Bronchial epithelial cell (primary cell): ENCODE measurements at regions not wholly inside any gene's neighbourhood (a gene's known extent, or its start where the extent isn't known, plus 50 kb on each side); places are given as distances from the start of the nearest gene placed in this dataset.
"Not testable (repeated sequence)": the region's sequence is repeated elsewhere in the genome, so short reads cannot be mapped to it uniquely, and the experiment has no call there.

Experiments used
- DNase-seq: peaks from one replicate; pipeline ENCODE4 v3.0.0-alpha.2; 2010; ENCODE audit warnings: low read depth
- FAIRE-seq: peaks from 2 replicates; lab custom pipeline; 2011; peaks lifted over from hg19 to GRCh38; lab: Jason Lieb, UNC
- H3K27me3 ChIP-seq: 2 replicates; pipeline ENCODE4 v1.5.1; 2011; ENCODE audit warnings: low read length; ENCODE audit not compliant: control insufficient read depth, insufficient read depth
- H3K36me3 ChIP-seq: 2 replicates; pipeline ENCODE4 v1.5.1; 2011; ENCODE audit warnings: low read length; ENCODE audit not compliant: control insufficient read depth, insufficient read depth
- H3K4me3 ChIP-seq: 2 replicates; pipeline ENCODE4 v1.5.1; 2011; ENCODE audit warnings: mild to moderate bottlenecking, low read depth, low read length, control low read depth
- CTCF ChIP-seq: IDR thresholded peaks from 2 replicates; pipeline ENCODE4 v1.5.1; 2011; ENCODE audit warnings: mild to moderate bottlenecking, moderate library complexity, low read length, control low read depth, inconsistent platforms; ENCODE audit not compliant: insufficient read depth, severe bottlenecking

DNA sequence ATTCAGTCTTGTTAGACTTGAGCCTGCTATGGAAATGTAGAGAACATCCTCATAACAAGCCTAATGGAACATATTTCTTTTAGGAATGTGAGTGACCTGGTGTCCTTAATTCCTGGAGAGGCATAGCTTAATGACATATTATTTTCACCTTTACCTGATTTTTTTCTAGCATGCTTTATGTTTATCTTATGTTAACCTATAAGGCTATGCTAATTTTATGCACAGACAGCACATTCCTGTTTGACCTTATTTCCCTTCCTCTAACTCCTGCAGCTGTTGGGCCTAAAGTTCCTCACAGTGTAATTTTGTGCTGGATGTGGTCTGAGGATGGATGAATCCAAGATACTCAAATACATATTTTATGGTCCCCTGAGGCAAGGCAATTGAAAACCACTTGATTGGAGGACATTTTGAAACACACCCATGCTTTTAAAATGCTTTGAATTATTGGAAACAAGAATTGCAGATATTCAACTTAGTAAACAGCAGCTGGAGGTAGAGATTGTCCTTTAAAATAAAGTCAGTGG, 111.5 kb downstream of the LARP7 start:
- no peak for FAIRE-seq
- H3K27me3 ChIP-seq: no peaks in the 10 kb centered on the region

GRCh38 chr4:112750749-112751148, 113.8 kb downstream of the LARP7 start:
- H3K4me3 ChIP-seq, DNase-seq, H3K27me3 ChIP-seq, FAIRE-seq, H3K36me3 ChIP-seq: not testable (repeated sequence)

More for the DNA sequence above, 111.5 kb downstream of the LARP7 start:
- TF ChIP-seq CTCF: no peak
- H3K36me3 ChIP-seq: no peaks in the 10 kb centered on the region
- H3K4me3 ChIP-seq: no peak overlapping the region
- DNase-seq: no peak

DNA sequence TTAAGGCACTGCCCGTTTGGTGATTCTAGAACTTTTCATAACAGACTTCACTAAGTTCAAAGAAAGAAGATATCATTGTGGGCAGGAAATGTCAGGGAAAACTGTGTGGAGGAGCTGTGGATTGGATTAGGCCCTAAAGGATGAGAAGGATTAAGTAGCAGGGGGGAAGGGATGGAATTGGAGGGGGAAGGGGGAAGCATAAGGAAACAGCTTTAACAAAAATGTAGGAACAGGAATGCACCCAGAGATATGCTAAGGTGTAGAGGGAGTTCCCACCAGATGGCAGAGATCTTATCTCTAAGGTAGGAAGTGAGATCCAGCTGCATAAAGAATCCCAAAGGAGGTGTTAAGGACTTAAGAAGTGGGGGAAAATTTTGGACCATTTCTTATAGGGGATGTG, 114.5 kb downstream of the LARP7 start:
- TF ChIP-seq CTCF: no peak
- peak; percentile 43 for FAIRE-seq

DNA sequence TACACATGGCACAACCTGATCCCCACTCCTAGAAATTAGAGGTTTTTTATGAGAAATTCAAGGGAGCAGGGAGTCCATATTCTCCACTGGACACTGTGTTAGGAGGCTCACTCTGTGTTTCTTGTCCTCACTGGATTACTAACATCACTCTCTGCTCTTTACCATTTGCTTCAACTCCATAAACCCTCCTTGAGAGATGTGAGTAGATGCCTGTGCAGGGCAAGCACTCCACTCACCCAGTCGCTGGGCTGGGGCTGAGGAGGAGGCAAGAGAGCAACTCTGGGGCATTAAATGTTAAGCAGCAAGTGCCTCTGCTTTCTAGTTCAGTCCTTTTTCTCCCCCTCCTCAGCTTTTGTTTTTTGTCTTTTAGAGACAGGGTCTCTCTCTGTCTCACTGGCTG, 115.1 kb downstream of the LARP7 start:
- Histone ChIP-seq H3K36me3 (no peaks in the 10 kb centered on the region), H3K4me3 (no peak overlapping the region), H3K27me3 (no peaks in the 10 kb centered on the region)
- no peak for TF ChIP-seq CTCF
- no peak for DNase-seq
- no peak for FAIRE-seq

More for the DNA sequence above, 114.5 kb downstream of the LARP7 start:
- Histone ChIP-seq H3K27me3 (no peaks in the 10 kb centered on the region), H3K4me3 (no peak overlapping the region), H3K36me3 (no peaks in the 10 kb centered on the region)
- DNase-seq: no peak

GRCh38 chr4:112752510-112752909, 115.6 kb downstream of the LARP7 start:
- Histone ChIP-seq H3K4me3 (no peak overlapping the region), H3K27me3 (no peaks in the 10 kb centered on the region), H3K36me3 (no peaks in the 10 kb centered on the region)
- FAIRE-seq (no peak), DNase-seq (no peak)
- TF ChIP-seq CTCF: no peak

DNA sequence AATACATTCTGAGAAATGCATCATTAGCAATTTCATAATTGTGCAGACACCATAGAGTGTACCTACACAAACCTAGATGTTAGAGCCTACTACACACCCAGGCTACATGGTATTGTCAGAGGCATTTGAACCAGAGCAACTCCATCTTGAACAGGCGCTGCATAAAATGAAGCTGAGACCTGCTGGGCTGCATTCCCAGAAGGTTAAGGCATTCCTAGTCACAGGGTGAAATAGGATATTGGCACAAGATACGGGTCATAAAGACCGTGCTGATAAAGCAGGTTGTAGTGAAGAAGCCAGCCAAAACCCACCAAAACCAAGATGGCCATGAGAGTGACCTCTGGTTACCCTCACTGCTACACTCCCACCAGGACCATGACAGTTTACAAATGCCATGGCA, 116.4 kb downstream of the LARP7 start:
- FAIRE-seq (no peak), DNase-seq (peak; percentile 21)
- no peak overlapping the region for H3K4me3 ChIP-seq
- no peaks in the 10 kb centered on the region for H3K27me3 ChIP-seq
- no peak for TF ChIP-seq CTCF
- no peaks in the 10 kb centered on the region for H3K36me3 ChIP-seq
